Esophagus squamous epithelium (tissue), 5 donors: ENCODE measurements at regions not wholly inside any gene's neighbourhood (a gene's known extent, or its start where the extent isn't known, plus 50 kb on each side); places are given as distances from the start of the nearest gene placed in this dataset.
"Not testable (repeated sequence)": the region's sequence is repeated elsewhere in the genome, so short reads cannot be mapped to it uniquely, and the experiment has no call there.

Experiments used
- DNase-seq: peaks from one replicate; lab custom pipeline; 2025; lab: John Stamatoyannopoulos, UW
- H3K27ac ChIP-seq, 4 donors: fragments of 200-600 bp; sonication (generic); one replicate each; pipeline ENCODE4 v1.5.1; 2016 to 2019; ENCODE audit warnings: mild to moderate bottlenecking in 1 of 4
- H3K27me3 ChIP-seq, 4 donors: fragments of 200-600 bp; sonication (generic); 1 replicate in 3 of 4; 2 replicates in 1 of 4; pipeline versions ENCODE4 v1.5.1 to v1.6.0; 2017 to 2021; ENCODE audit warnings: antibody characterized with exemption in 1 of 4
- H3K36me3 ChIP-seq, 3 donors: fragments of 200-600 bp; sonication (generic); one replicate each; pipeline ENCODE4 v1.5.1; 2016 to 2019
- H3K4me1 ChIP-seq, 3 donors: fragments of 200-600 bp; sonication (generic); one replicate each; pipeline ENCODE4 v1.5.1; 2017 to 2019
- H3K4me3 ChIP-seq, 4 donors: fragments of 200-600 bp; sonication (generic); 1 replicate in 3 of 4; 2 replicates in 1 of 4; pipeline ENCODE4 v1.5.1; 2016 to 2019; ENCODE audit warnings: mild to moderate bottlenecking in 2 of 4, moderate library complexity in 1 of 4
- H3K9me3 ChIP-seq, 3 donors: fragments of 200-600 bp; sonication (generic); one replicate each; pipeline ENCODE4 v1.5.1; 2016 to 2019
- CTCF ChIP-seq, 6 experiments: fragments of 450-650 bp in 4 of 6; fragments of 200-600 bp in 2 of 6; sonication (generic) in 2 of 6; IDR thresholded peaks; one replicate each; pipeline ENCODE4 v1.5.1; 2016 to 2019; ENCODE audit warnings: antibody characterized with exemption in 6 of 6, mild to moderate bottlenecking in 4 of 6, moderate library complexity in 4 of 6
- POLR2A ChIP-seq, 4 donors: fragments of 450-650 bp; IDR thresholded peaks; one replicate each; pipeline ENCODE4 v1.6.1; 2017; ENCODE audit warnings: antibody characterized with exemption in 4 of 4, mild to moderate bottlenecking in 4 of 4, moderate library complexity in 3 of 4
- WGBS, 2 donors: methylation state at CpG; one replicate each; pipeline ENCODE4 v1.1.5; 2018; 5-methylcytosine and 5-hydroxymethylcytosine counted together
- intact Hi-C: fragments of 100-400 bp; cut with DNase I; formaldehyde crosslinking; loops from one replicate; pipeline ENCODE4 v1.15.0; 2022
- donor health status: DM: yes; HTN: yes; CAD: no.

- no peak for DNase-seq
- H3K4me1 ChIP-seq: peaks cover 3 to 12% (median 5%) of the 10 kb centered on the region in 3 donors
- WGBS, 2 donors: 36 to 44% methylated on average over 5 of the region's 5 CpGs
- intact Hi-C loops: no loop called here
- H3K36me3 ChIP-seq: no peaks in the 10 kb centered on the region
- H3K4me3 ChIP-seq: no peak overlapping the region
- H3K27me3 ChIP-seq: no peaks in the 10 kb centered on the region
- no peaks in the 10 kb centered on the region for H3K9me3 ChIP-seq
- TF ChIP-seq CTCF (IDR thresholded peaks at IDR 0.05) (no peak), POLR2A (IDR thresholded peaks at IDR 0.05) (no peak)
- H3K27ac ChIP-seq: no peak overlapping the region
These were observed 383.3 kb upstream of the ZNF462 start for GRCh38 chr9:106479679-106480078.

- WGBS, 2 donors: 66 to 89% methylated on average over 4 to 5 of the region's 5 CpGs
- Histone ChIP-seq H3K4me3 (no peak overlapping the region), H3K27me3 (no peaks in the 10 kb centered on the region), H3K9me3 (no peaks in the 10 kb centered on the region), H3K36me3 (no peaks in the 10 kb centered on the region), H3K27ac (no peak overlapping the region), H3K4me1 (peaks cover 3 to 12% (median 5%) of the 10 kb centered on the region in 3 donors)
- TF ChIP-seq POLR2A (IDR thresholded peaks at IDR 0.05) (no peak), CTCF (IDR thresholded peaks at IDR 0.05) (no peak)
- intact Hi-C loops: no loop called here
- no peak for DNase-seq
These were observed 381.9 kb upstream of the ZNF462 start for GRCh38 chr9:106481013-106481609.

GRCh38 chr9:106482733-106483132 is 380.2 kb upstream of the ZNF462 start:
- Histone ChIP-seq H3K4me1 (peaks cover 3 to 12% (median 5%) of the 10 kb centered on the region in 3 donors), H3K27ac (no peak overlapping the region), H3K36me3 (no peaks in the 10 kb centered on the region), H3K9me3 (no peaks in the 10 kb centered on the region), H3K27me3 (no peaks in the 10 kb centered on the region), H3K4me3 (no peak overlapping the region)
- intact Hi-C loops: no loop called here
- no peak for DNase-seq
- TF ChIP-seq CTCF (IDR thresholded peaks at IDR 0.05) (no peak), POLR2A (IDR thresholded peaks at IDR 0.05) (no peak)

- no peaks in the 10 kb centered on the region for H3K36me3 ChIP-seq
- no peaks in the 10 kb centered on the region for H3K9me3 ChIP-seq
- 20 to 32% methylated on average over 2 to 4 of the region's 5 CpGs for WGBS, 2 donors
- no peak for DNase-seq
- H3K27ac ChIP-seq: no peak overlapping the region
- TF ChIP-seq POLR2A (IDR thresholded peaks at IDR 0.05) (no peak), CTCF (IDR thresholded peaks at IDR 0.05) (no peak)
- peaks cover 3 to 12% (median 5%) of the 10 kb centered on the region in 3 donors for H3K4me1 ChIP-seq
- H3K4me3 ChIP-seq: no peak overlapping the region
- H3K27me3 ChIP-seq: no peaks in the 10 kb centered on the region
- intact Hi-C loops: no loop called here
These were observed 376.3 kb upstream of the ZNF462 start for GRCh38 chr9:106486685-106487084.

- Histone ChIP-seq H3K27me3 (no peaks in the 10 kb centered on the region), H3K27ac (no peak overlapping the region), H3K36me3 (no peaks in the 10 kb centered on the region), H3K9me3 (no peaks in the 10 kb centered on the region), H3K4me1 (peaks cover 3 to 11% (median 5%) of the 10 kb centered on the region in 3 donors), H3K4me3 (no peak overlapping the region)
- TF ChIP-seq POLR2A (IDR thresholded peaks at IDR 0.05) (no peak), CTCF (IDR thresholded peaks at IDR 0.05) (no peak)
- intact Hi-C loops: no loop called here
- 29 to 44% methylated on average over 3 of the region's 3 CpGs for WGBS, 2 donors
- DNase-seq: no peak
These were observed 375.7 kb upstream of the ZNF462 start for GRCh38 chr9:106487266-106487665.

DNA sequence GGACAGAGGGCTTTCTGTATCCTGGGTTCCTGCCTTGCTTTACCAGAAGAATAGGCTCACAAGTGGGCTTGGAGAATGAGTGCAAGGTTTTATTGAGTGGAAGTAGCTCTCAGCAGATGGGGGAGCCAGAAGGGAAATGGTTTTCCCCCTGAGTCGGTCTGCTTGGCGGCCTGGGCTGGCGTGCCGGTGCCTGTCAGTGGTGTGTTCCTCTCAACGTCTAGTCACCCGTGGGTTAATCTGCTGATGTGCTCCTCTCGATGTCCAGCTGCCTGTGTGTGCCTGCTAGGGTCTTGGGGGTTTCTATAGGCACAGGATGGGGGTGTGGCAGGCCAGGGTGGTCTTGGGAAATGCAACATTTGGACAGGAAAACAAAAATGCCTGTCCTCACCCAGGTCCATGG is 370.8 kb upstream of the ZNF462 start:
- H3K9me3 ChIP-seq, H3K4me1 ChIP-seq, H3K4me3 ChIP-seq, H3K27ac ChIP-seq, H3K27me3 ChIP-seq, DNase-seq, intact Hi-C loops, H3K36me3 ChIP-seq: not testable (repeated sequence)
- 70% methylated on average over 6 of the region's 7 CpGs; no CpG with 5 or more reads in 1 of the 2 donors for WGBS, 2 donors
